ENCODE measurements at regions not wholly inside any gene's neighbourhood (a gene's known extent, or its start where the extent isn't known, plus 50 kb on each side); places are given as distances from the start of the nearest gene placed in this dataset.

GRCh38 chr14:32027255-32027939 is 49.7 kb upstream of the ARHGAP5 start:
- DNase-seq, result no peak

Measured in CD4-positive, alpha-beta T cell treated with Interleukin-15 for 1 hour (primary cell).